Fibroblast of lung (primary cell): ENCODE measurements at regions not wholly inside any gene's neighbourhood (a gene's known extent, or its start where the extent isn't known, plus 50 kb on each side); places are given as distances from the start of the nearest gene placed in this dataset.

Source experiments
- CTCF ChIP-seq, 2 donors: IDR thresholded peaks in 1 of 2; conservative IDR thresholded peaks in 1 of 2; 1 replicate in 1 of 2; 2 replicates in 1 of 2; pipeline ENCODE4 v1.5.1; 2011 to 2012; ENCODE audit warnings: low read length in 2 of 2, control low read depth in 1 of 2, inconsistent platforms in 1 of 2, low read depth in 1 of 2, mild to moderate bottlenecking in 1 of 2
- EZH2 ChIP-seq: IDR thresholded peaks from 2 replicates; pipeline ENCODE4 v1.5.1; 2012; ENCODE audit warnings: low read length, control low read depth, mild to moderate bottlenecking; ENCODE audit errors: missing control alignments

- no peak for TF ChIP-seq CTCF (conservative IDR thresholded peaks at IDR 0.05 in 1 of 2, IDR thresholded peaks at IDR 0.05 in 1 of 2; ENCODE audit: low read depth in 1 of 2, low read length in 2 of 2)
- TF ChIP-seq EZH2, result no peak
Observed at GRCh38 chr13:109496216-109496615, 290.2 kb downstream of the IRS2 start.
